ENCODE measurements at regions not wholly inside any gene's neighbourhood (a gene's known extent, or its start where the extent isn't known, plus 50 kb on each side); places are given as distances from the start of the nearest gene placed in this dataset.

DNA sequence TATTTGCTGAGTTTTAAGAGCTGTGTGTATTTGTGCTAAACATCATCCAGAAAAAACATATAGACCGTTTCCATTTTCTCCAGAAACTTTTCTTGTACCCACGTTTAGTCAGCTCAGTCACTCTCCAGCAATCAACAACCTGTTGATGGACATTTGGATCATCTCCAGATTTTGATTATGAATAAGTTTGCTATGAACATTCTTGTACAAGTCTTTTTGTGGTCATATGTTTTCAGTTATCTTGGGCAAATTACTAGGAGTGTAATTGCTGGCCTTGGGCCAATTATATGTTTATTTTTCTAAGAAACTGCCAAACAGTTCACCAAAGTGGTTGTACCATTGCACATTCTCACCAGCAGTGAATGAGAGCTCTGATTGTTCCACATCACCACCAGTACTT lies 221.8 kb downstream of the CENPF start:
- no peak for DNase-seq

GRCh38 chr1:214826619-214827018 lies 223.6 kb downstream of the CENPF start:
- DNase-seq, result no peak

- no peak for DNase-seq
These were observed 224.9 kb downstream of the CENPF start for GRCh38 chr1:214827883-214828282.

- DNase-seq, result no peak
These were observed 227.9 kb downstream of the CENPF start for GRCh38 chr1:214830941-214831340.

GRCh38 chr1:214831956-214832355 lies 229.0 kb downstream of the CENPF start:
- DNase-seq, result no peak

DNA sequence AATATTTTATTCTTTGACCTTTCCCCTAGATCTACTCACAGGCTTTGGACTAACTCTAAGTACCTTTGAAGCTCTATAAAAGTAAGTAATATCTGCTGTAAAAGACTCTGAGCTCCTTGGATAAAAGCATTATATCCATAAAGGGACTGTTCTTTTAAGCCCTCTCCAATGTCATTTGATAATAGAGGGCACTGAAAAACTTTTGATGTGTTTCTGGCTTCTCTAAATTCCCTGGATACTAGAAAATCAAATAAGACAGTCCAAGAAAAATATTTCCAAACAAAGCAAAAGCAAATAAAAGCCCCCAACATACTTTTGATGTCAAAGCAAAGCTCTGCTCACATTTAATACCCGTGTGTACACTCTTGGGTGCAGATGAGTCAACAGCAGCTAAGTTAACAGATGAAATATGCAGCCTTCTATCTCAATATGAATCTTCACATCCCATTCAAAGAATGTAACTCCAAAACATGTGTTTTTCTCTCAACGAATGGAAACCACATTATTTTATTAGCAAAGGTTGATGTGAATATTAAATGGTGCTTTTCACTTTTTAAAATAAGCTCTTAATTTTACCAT lies 230.3 kb downstream of the CENPF start:
- DNase-seq, result no peak

GRCh38 chr1:214837376-214837775 lies 234.4 kb downstream of the CENPF start:
- DNase-seq, result no peak

GRCh38 chr1:214838351-214838750 lies 235.4 kb downstream of the CENPF start:
- no peak for DNase-seq

DNA sequence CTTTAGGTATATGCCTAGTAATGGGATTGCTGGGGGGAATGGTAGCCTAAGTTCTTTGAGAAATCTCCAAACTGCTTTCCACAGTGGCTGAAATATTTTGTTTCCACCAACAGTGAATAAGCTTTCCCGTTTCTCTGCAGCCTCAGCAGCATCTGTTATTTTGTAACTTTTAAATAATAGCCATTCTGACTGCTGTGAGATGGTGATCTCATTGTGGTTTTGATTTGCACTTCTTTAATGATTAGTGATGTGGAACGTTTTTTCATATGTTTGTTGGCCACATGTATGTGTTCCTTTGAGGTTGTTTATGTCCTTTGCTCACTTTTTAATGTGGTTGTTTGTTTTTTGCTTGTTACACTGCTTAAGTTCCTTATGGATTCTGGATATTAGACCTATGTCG lies 237.4 kb downstream of the CENPF start:
- no peak for DNase-seq

GRCh38 chr1:214842856-214843255 lies 239.7 kb upstream of the KCNK2 start:
- no peak for DNase-seq

- DNase-seq, result no peak
These were observed 239.3 kb upstream of the KCNK2 start for GRCh38 chr1:214843281-214843680.

DNA sequence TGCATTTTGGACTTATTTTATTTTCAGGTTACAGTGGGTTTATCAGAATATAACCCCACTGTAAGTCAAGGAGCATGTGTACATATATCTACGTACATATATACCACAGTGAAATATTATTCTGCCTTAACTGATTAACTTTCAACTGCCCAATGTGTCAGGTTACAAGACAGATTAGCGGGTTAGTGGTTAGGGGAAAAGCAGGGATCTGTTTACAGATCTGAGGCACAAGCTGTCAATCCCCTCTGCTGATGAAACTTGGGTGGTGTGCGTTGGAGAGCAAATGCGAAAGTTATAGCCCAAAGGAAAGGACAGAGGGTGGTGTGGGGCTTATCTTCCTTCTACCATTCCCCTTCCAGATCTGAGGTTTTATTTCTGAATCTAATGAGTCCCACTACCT lies 238.2 kb upstream of the KCNK2 start:
- DNase-seq, result no peak

DNA sequence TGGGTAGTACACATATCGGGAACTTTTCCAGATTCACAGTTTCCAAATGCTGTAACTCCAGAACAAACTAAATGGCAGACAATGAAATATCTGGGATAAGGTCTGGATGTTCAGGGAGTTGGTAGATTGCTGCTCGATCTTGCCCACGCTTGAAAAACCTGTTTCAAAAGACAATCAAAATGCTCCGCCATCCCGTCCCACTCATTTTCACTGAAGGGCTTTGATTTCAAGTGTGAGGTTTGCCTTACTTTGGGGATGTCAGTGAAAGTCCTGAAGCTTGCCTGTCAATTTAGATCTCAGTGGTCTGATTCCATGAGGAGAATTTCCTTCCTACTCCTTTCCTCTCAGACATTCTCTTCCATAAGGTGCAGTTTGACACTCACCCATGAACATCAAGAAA lies 236.3 kb upstream of the KCNK2 start:
- DNase-seq, result no peak

DNA sequence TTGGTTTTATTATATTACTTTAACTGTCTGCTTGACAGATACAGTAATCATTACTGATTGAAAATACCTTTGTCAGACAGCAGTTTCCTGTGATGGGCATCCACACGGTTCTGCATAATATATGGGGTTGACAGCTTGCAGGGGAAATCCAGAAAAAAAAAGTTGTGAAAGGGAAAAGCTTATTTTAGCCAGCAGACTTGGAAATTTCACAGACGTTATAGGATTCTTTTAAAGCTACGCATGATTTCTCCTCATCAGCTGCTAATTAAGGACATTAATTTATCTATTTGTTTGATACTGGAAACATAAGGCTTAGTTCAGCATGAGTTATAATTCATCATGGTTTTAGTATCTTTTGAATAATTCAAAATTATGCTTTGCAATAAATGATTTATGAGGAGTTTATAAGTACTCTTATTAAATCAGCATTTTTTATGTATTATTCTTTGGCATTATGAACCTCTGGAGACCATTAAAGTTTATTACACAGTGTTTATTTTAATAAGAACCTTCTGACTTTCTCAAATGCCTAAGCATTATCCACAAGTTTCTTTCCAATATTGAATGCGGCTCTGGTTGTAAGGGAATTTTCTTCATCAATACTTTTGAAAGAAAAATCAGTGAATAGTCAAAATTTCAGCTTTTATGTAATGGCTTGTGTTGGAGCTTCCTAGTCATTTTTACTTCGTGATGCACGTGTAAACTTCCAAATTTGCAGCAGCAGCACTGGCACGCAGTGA lies 235.3 kb upstream of the KCNK2 start:
- no peak for DNase-seq

- no peak for DNase-seq
These were observed 234.4 kb upstream of the KCNK2 start for GRCh38 chr1:214848101-214848500.

- DNase-seq, result no peak
These were observed 232.0 kb upstream of the KCNK2 start for GRCh38 chr1:214850432-214851050.

DNA sequence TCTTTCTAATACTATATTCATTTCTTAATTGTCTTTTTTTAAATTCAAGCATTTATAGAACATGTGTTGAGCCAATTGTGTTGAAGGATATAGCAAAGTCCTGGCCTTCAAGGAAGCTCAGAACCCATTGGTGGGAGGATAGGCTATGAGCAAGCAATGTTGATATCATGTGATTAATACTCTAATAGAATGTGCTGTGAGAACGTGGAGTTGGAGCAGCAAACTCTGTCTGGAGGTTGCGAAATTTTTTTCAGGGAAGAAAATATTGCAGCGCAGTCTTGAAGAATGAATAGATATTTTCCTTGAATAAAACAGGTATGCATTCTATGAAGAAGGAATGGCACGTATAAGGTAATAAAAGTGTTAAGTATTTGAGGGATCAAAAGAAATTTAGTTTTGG lies 229.2 kb upstream of the KCNK2 start:
- DNase-seq, result no peak

- DNase-seq, result no peak
These were observed 228.2 kb upstream of the KCNK2 start for GRCh38 chr1:214854126-214854875.

GRCh38 chr1:214856843-214857242 lies 225.7 kb upstream of the KCNK2 start:
- no peak for DNase-seq

DNA sequence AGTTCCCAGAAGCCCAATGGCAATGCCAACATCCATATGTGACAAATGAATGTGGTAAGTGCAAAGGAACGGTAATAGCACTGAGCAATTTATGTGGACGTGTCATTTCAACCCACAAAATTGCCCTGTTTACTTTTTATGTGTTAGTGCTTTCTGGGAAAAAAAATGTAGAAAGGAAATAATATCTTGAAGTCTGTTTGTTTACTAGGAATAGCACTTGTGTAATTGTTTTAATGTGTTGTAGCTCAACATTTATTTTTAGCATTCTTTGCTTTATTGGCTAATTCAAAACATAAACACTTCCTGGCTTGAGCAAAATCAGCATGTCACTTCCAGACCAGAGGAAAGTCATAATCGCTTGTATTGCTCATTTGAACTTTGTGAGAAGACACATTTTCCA lies 224.8 kb upstream of the KCNK2 start:
- no peak for DNase-seq

DNA sequence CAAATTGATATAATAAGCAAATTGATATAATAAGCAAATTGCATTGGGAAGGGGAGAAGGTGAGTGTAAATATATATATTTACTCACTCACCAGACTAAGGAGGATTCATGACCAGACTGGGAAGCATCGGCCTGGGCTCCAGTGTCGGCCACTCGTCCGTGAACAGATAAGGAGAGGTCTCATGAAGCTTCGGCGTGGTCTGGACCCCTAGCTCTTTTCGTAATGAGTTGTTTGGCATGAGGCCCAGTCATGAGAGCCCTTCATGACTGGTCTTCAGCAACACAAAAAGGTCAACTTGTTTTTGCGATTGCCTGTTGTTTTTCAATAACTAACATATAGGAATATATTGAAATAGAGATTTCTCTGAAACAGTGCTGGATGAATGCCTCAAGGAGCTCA lies 222.9 kb upstream of the KCNK2 start:
- DNase-seq, result no peak

DNA sequence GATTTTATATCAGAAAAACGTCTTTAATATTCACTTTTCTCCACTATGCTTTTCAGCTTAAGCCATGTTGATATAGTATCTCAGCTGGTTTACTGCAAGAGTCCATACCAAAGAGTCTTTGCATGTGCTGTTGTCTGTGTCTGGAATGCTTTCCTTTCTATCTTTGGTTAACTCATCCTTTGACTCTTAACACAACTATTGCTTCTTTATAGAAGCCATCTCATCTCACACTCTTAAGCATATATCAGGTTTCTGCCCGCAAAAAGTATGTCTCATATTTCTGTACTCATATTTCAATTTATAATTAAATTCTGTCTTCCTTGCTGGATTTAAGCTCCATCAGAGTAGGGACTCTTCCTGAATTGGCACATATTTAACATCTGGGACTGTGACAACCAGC lies 220.9 kb upstream of the KCNK2 start:
- no peak for DNase-seq

GRCh38 chr1:214862421-214862820 lies 220.1 kb upstream of the KCNK2 start:
- no peak for DNase-seq

Data from NCI-H1694 treated with DMSO at 0.1 percent for 48 hours (cell line).